WTC11 (cell line): ENCODE measurements at regions not wholly inside any gene's neighbourhood (a gene's known extent, or its start where the extent isn't known, plus 50 kb on each side); places are given as distances from the start of the nearest gene placed in this dataset.

Source experiments
- ATAC-seq: fragments of 200-7000 bp; cut with Tn5 transposase; 2 replicates; pipeline ENCODE4 v1.10.0; 2021; ENCODE audit warnings: mild to moderate bottlenecking, moderate library complexity
- CTCF ChIA-PET: fragments of 300-600 bp; sonication (Branson Sonifier 250); formaldehyde crosslinking; loops from one replicate; lab custom pipeline; 2021; ENCODE audit warnings: antibody characterized with exemption; lab: Charles Lee
- POLR2A ChIA-PET: fragments of 350-600 bp; sonication (Branson Sonifier 250); formaldehyde crosslinking; loops from one replicate; lab custom pipeline; 2021; ENCODE audit warnings: antibody characterized with exemption; lab: Charles Lee
- DNase-seq: peaks from one replicate; pipeline ENCODE4 v3.0.0; 2021; ENCODE audit warnings: low spot score
- H3K27ac Mint-ChIP-seq: 2 replicates; pipeline ENCODE4 v1.8.0; 2021; ENCODE audit warnings: mixed read lengths
- H3K27me3 Mint-ChIP-seq: 2 replicates; pipeline ENCODE4 v1.8.0; 2021; ENCODE audit warnings: low read depth, mild to moderate bottlenecking, moderate library complexity, mixed read lengths
- H3K36me3 Mint-ChIP-seq: 2 replicates; pipeline ENCODE4 v1.8.0; 2021; ENCODE audit warnings: mixed read lengths
- H3K4me1 Mint-ChIP-seq: 2 replicates; pipeline ENCODE4 v1.8.0; 2022; ENCODE audit warnings: mixed read lengths
- H3K4me3 Mint-ChIP-seq: 2 replicates; pipeline ENCODE4 v1.8.0; 2021; ENCODE audit warnings: mild to moderate bottlenecking, moderate library complexity, mixed read lengths
- H3K9me3 Mint-ChIP-seq: 2 replicates; pipeline ENCODE4 v1.8.0; 2021; ENCODE audit warnings: mixed read lengths
- GABPB1 ChIP-seq: sonication (generic); formaldehyde crosslinking; IDR thresholded peaks from 2 replicates; pipeline ENCODE4 v1.8.1; 2023; ENCODE audit warnings: mild to moderate bottlenecking, missing genetic modification reagents
- JAZF1 ChIP-seq: fragments of 250-450 bp; sonication (Bioruptor Pico); IDR thresholded peaks from 2 replicates; pipeline ENCODE4 v1.9.0; 2021; ENCODE audit warnings: moderate library complexity, mild to moderate bottlenecking, inconsistent platforms
- TP53 ChIP-seq: sonication (generic); formaldehyde crosslinking; IDR thresholded peaks from 2 replicates; pipeline ENCODE4 v1.8.1; 2023; ENCODE audit warnings: mild to moderate bottlenecking, missing genetic modification reagents
- ZNF138 ChIP-seq: sonication (generic); formaldehyde crosslinking; conservative IDR thresholded peaks from 2 replicates; pipeline ENCODE4 v1.8.1; 2022; ENCODE audit warnings: mild to moderate bottlenecking, moderate library complexity, missing genetic modification reagents
- ZNF423 ChIP-seq: fragments of 250-450 bp; sonication (Bioruptor Pico); IDR thresholded peaks from 2 replicates; pipeline ENCODE4 v2.1.2; 2022; ENCODE audit warnings: mild to moderate bottlenecking, moderate library complexity
- TF ChIP-seq, protein P1 (sequence below): sonication (generic); formaldehyde crosslinking; IDR thresholded peaks from 2 replicates; pipeline ENCODE4 v1.8.1; 2023; ENCODE audit warnings: mild to moderate bottlenecking, missing genetic modification reagents, moderate library complexity
- TF ChIP-seq, protein P2 (sequence below): sonication (generic); formaldehyde crosslinking; IDR thresholded peaks from 2 replicates; pipeline ENCODE4 v1.8.1; 2022; ENCODE audit warnings: missing genetic modification reagents, borderline replicate concordance
- TF ChIP-seq, protein P3 (sequence below): sonication (generic); formaldehyde crosslinking; IDR thresholded peaks from 2 replicates; pipeline ENCODE4 v1.8.1; 2023; ENCODE audit warnings: mild to moderate bottlenecking, moderate library complexity, missing genetic modification reagents
- TF ChIP-seq, protein P4 (sequence below): fragments of 250-450 bp; sonication (Bioruptor Pico); IDR thresholded peaks from 2 replicates; pipeline ENCODE4 v1.9.0; 2021; ENCODE audit warnings: mild to moderate bottlenecking
- TF ChIP-seq, protein P5 (sequence below): fragments of 250-450 bp; sonication (Bioruptor Pico); IDR thresholded peaks from 2 replicates; pipeline ENCODE4 v1.9.0; 2021; ENCODE audit warnings: mild to moderate bottlenecking
- TF ChIP-seq, protein P6 (sequence below): fragments of 250-450 bp; sonication (Bioruptor Pico); IDR thresholded peaks from 2 replicates; pipeline ENCODE4 v2.1.2; 2022; ENCODE audit warnings: mild to moderate bottlenecking, moderate library complexity
- TF ChIP-seq, protein P7 (sequence below): sonication (generic); formaldehyde crosslinking; IDR thresholded peaks from 2 replicates; pipeline ENCODE4 v1.8.1; 2022; ENCODE audit warnings: mild to moderate bottlenecking, missing genetic modification reagents, moderate library complexity, borderline replicate concordance

DNA sequence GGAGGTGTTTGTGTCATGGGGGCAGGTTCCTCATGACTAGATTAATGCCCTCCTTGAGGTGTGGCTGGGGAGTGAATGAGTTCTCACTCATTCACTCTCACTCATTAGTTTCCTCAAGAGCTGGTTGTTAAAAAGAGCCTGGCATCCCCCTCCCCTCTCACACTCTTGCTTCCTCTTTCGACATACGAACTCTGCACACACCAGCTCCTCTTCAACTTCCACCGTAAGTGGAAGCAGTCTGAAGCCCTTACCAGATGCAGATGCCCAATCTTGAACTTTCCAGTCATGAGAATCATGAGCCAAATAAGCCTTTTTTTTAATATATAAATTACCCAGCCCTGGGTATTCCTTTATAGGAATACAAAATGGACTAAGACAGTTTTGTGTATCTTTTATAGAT is 82.5 kb downstream of the SPRY4 start:
- H3K9me3 Mint-ChIP-seq, result peaks cover 21% of the 10 kb centered on the region
- ChIA-PET CTCF (no interaction called here), POLR2A (no interaction called here)

More for the DNA sequence above, 82.5 kb downstream of the SPRY4 start:
- Mint-ChIP-seq H3K27ac (no peak overlapping the region), H3K4me1 (peaks cover 22% of the 10 kb centered on the region), H3K36me3 (peaks cover 5% of the 10 kb centered on the region), H3K27me3 (peaks cover 3% of the 10 kb centered on the region; the same call in 1 of the 2 replicates), H3K4me3 (no peak overlapping the region)
- TF ChIP-seq, protein P1, sequence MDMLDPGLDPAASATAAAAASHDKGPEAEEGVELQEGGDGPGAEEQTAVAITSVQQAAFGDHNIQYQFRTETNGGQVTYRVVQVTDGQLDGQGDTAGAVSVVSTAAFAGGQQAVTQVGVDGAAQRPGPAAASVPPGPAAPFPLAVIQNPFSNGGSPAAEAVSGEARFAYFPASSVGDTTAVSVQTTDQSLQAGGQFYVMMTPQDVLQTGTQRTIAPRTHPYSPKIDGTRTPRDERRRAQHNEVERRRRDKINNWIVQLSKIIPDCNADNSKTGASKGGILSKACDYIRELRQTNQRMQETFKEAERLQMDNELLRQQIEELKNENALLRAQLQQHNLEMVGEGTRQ (CRISPR knock-in tag), result no peak
- TF ChIP-seq, protein P2, sequence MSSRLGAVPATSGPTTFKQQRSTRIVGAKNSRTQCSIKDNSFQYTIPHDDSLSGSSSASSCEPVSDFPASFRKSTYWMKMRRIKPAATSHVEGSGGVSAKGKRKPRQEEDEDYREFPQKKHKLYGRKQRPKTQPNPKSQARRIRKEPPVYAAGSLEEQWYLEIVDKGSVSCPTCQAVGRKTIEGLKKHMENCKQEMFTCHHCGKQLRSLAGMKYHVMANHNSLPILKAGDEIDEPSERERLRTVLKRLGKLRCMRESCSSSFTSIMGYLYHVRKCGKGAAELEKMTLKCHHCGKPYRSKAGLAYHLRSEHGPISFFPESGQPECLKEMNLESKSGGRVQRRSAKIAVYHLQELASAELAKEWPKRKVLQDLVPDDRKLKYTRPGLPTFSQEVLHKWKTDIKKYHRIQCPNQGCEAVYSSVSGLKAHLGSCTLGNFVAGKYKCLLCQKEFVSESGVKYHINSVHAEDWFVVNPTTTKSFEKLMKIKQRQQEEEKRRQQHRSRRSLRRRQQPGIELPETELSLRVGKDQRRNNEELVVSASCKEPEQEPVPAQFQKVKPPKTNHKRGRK, result no peak
- no peak for TF ChIP-seq ZNF423
- TF ChIP-seq, protein P3, sequence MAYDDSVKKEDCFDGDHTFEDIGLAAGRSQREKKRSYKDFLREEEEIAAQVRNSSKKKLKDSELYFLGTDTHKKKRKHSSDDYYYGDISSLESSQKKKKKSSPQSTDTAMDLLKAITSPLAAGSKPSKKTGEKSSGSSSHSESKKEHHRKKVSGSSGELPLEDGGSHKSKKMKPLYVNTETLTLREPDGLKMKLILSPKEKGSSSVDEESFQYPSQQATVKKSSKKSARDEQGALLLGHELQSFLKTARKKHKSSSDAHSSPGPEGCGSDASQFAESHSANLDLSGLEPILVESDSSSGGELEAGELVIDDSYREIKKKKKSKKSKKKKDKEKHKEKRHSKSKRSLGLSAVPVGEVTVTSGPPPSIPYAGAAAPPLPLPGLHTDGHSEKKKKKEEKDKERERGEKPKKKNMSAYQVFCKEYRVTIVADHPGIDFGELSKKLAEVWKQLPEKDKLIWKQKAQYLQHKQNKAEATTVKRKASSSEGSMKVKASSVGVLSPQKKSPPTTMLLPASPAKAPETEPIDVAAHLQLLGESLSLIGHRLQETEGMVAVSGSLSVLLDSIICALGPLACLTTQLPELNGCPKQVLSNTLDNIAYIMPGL (CRISPR knock-in tag), result no peak
- TF ChIP-seq, protein P4, sequence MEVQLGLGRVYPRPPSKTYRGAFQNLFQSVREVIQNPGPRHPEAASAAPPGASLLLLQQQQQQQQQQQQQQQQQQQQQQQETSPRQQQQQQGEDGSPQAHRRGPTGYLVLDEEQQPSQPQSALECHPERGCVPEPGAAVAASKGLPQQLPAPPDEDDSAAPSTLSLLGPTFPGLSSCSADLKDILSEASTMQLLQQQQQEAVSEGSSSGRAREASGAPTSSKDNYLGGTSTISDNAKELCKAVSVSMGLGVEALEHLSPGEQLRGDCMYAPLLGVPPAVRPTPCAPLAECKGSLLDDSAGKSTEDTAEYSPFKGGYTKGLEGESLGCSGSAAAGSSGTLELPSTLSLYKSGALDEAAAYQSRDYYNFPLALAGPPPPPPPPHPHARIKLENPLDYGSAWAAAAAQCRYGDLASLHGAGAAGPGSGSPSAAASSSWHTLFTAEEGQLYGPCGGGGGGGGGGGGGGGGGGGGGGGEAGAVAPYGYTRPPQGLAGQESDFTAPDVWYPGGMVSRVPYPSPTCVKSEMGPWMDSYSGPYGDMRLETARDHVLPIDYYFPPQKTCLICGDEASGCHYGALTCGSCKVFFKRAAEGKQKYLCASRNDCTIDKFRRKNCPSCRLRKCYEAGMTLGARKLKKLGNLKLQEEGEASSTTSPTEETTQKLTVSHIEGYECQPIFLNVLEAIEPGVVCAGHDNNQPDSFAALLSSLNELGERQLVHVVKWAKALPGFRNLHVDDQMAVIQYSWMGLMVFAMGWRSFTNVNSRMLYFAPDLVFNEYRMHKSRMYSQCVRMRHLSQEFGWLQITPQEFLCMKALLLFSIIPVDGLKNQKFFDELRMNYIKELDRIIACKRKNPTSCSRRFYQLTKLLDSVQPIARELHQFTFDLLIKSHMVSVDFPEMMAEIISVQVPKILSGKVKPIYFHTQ (CRISPR knock-in tag), result no peak
- TF ChIP-seq, protein P5, sequence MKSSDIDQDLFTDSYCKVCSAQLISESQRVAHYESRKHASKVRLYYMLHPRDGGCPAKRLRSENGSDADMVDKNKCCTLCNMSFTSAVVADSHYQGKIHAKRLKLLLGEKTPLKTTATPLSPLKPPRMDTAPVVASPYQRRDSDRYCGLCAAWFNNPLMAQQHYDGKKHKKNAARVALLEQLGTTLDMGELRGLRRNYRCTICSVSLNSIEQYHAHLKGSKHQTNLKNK (CRISPR knock-in tag), result no peak
- TF ChIP-seq, protein P6, sequence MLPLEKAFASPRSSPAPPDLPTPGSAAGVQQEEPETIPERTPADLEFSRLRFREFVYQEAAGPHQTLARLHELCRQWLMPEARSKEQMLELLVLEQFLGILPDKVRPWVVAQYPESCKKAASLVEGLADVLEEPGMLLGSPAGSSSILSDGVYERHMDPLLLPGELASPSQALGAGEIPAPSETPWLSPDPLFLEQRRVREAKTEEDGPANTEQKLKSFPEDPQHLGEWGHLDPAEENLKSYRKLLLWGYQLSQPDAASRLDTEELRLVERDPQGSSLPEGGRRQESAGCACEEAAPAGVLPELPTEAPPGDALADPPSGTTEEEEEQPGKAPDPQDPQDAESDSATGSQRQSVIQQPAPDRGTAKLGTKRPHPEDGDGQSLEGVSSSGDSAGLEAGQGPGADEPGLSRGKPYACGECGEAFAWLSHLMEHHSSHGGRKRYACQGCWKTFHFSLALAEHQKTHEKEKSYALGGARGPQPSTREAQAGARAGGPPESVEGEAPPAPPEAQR, result no peak
- no peak for TF ChIP-seq ZNF138 (CRISPR knock-in tag)
- TF ChIP-seq, protein P7, sequence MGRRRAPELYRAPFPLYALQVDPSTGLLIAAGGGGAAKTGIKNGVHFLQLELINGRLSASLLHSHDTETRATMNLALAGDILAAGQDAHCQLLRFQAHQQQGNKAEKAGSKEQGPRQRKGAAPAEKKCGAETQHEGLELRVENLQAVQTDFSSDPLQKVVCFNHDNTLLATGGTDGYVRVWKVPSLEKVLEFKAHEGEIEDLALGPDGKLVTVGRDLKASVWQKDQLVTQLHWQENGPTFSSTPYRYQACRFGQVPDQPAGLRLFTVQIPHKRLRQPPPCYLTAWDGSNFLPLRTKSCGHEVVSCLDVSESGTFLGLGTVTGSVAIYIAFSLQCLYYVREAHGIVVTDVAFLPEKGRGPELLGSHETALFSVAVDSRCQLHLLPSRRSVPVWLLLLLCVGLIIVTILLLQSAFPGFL (CRISPR knock-in tag), result no peak
- TF ChIP-seq GABPB1, result no peak
- no peak for TF ChIP-seq JAZF1 (CRISPR knock-in tag)
- no peak for TF ChIP-seq TP53 (CRISPR knock-in tag)
- ATAC-seq (no peak), DNase-seq (no peak)
